ENCODE measurements at regions not wholly inside any gene's neighbourhood (a gene's known extent, or its start where the extent isn't known, plus 50 kb on each side); places are given as distances from the start of the nearest gene placed in this dataset.

DNA sequence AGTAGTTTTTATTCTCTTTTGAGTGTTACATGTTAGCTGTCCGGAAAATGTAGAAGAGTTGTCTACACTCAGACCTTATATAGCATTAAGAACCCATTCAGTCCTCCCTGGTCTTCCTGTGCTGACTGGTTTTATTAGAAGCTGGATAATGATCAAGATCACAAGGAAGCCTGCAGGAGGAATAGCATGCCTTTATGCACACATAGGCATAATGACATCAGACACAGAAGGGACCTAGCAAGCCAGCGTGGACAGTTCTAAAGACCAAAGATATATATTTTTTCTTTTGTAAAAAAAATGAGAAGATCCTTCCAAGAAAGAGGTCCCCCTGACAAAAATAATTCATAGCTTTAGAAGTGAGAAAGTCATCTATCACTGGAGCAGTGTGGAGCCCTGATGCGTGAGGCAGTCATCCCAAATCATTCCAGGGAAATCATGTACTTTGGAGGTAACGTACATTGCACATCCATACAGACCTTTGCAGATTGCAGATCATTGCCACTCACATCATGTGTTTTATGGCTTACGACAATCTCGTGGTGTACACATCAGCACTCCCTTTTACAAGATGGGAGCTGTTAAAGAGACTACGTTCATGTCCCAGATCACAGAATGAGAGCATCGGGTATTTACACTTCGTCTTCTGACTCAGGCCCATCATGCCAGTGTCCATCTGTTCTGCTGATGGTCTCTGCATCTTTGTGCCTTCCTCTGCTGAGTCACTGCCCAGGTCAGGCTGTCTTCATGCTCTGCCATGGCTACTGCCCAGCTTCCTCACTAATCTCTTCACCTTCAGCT, 334.0 kb downstream of the SOCS6 start:
- ATAC-seq: no peak
- ChIA-PET CTCF (no interaction called here), POLR2A (no interaction called here)
- Mint-ChIP-seq H3K4me1 (no peaks in the 10 kb centered on the region), H3K4me3 (no peak overlapping the region), H3K9me3 (peaks cover 89% of the 10 kb centered on the region), H3K27me3 (ENCODE audit: low read depth) (peaks cover 18% of the 10 kb centered on the region), H3K27ac (no peak overlapping the region), H3K36me3 (peaks cover 80% of the 10 kb centered on the region)
- DNase-seq (ENCODE audit: low spot score): no peak
- TF ChIP-seq GRHL2 (CRISPR knock-in tag; IDR thresholded peaks at IDR 0.05; ENCODE audit: insufficient replicate concordance, severe bottlenecking) (no peak), CBFB (CRISPR knock-in tag; IDR thresholded peaks at IDR 0.05; ENCODE audit: low read depth) (no peak), GTF2I (CRISPR knock-in tag; conservative IDR thresholded peaks at IDR 0.05) (no peak), GABPB1 (CRISPR knock-in tag; IDR thresholded peaks at IDR 0.05) (no peak), ZNF425 (CRISPR knock-in tag; conservative IDR thresholded peaks at IDR 0.05) (no peak), ZMAT4 (CRISPR knock-in tag; IDR thresholded peaks at IDR 0.05) (no peak), JAZF1 (CRISPR knock-in tag; IDR thresholded peaks at IDR 0.05) (no peak), JUN (CRISPR knock-in tag; IDR thresholded peaks at IDR 0.05) (no peak), E2F1 (CRISPR knock-in tag; IDR thresholded peaks at IDR 0.05) (no peak), ZNF263 (CRISPR knock-in tag; IDR thresholded peaks at IDR 0.05; ENCODE audit: low read depth) (no peak), ZNF416 (CRISPR knock-in tag; IDR thresholded peaks at IDR 0.05) (no peak), CTCF (IDR thresholded peaks at IDR 0.05) (no peak), ATF3 (CRISPR knock-in tag; conservative IDR thresholded peaks at IDR 0.05) (no peak), ZNF121 (CRISPR knock-in tag; IDR thresholded peaks at IDR 0.05) (no peak), ZNF138 (CRISPR knock-in tag; conservative IDR thresholded peaks at IDR 0.05) (no peak)
- TF ChIP-seq, protein P1, sequence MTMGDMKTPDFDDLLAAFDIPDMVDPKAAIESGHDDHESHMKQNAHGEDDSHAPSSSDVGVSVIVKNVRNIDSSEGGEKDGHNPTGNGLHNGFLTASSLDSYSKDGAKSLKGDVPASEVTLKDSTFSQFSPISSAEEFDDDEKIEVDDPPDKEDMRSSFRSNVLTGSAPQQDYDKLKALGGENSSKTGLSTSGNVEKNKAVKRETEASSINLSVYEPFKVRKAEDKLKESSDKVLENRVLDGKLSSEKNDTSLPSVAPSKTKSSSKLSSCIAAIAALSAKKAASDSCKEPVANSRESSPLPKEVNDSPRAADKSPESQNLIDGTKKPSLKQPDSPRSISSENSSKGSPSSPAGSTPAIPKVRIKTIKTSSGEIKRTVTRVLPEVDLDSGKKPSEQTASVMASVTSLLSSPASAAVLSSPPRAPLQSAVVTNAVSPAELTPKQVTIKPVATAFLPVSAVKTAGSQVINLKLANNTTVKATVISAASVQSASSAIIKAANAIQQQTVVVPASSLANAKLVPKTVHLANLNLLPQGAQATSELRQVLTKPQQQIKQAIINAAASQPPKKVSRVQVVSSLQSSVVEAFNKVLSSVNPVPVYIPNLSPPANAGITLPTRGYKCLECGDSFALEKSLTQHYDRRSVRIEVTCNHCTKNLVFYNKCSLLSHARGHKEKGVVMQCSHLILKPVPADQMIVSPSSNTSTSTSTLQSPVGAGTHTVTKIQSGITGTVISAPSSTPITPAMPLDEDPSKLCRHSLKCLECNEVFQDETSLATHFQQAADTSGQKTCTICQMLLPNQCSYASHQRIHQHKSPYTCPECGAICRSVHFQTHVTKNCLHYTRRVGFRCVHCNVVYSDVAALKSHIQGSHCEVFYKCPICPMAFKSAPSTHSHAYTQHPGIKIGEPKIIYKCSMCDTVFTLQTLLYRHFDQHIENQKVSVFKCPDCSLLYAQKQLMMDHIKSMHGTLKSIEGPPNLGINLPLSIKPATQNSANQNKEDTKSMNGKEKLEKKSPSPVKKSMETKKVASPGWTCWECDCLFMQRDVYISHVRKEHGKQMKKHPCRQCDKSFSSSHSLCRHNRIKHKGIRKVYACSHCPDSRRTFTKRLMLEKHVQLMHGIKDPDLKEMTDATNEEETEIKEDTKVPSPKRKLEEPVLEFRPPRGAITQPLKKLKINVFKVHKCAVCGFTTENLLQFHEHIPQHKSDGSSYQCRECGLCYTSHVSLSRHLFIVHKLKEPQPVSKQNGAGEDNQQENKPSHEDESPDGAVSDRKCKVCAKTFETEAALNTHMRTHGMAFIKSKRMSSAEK (CRISPR knock-in tag; IDR thresholded peaks at IDR 0.05; ENCODE audit: borderline replicate concordance): no peak
- TF ChIP-seq, protein P2, sequence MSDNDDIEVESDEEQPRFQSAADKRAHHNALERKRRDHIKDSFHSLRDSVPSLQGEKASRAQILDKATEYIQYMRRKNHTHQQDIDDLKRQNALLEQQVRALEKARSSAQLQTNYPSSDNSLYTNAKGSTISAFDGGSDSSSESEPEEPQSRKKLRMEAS (CRISPR knock-in tag; IDR thresholded peaks at IDR 0.05): no peak
- TF ChIP-seq, protein P3, sequence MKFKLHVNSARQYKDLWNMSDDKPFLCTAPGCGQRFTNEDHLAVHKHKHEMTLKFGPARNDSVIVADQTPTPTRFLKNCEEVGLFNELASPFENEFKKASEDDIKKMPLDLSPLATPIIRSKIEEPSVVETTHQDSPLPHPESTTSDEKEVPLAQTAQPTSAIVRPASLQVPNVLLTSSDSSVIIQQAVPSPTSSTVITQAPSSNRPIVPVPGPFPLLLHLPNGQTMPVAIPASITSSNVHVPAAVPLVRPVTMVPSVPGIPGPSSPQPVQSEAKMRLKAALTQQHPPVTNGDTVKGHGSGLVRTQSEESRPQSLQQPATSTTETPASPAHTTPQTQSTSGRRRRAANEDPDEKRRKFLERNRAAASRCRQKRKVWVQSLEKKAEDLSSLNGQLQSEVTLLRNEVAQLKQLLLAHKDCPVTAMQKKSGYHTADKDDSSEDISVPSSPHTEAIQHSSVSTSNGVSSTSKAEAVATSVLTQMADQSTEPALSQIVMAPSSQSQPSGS (CRISPR knock-in tag; IDR thresholded peaks at IDR 0.05; ENCODE audit: borderline replicate concordance, low read depth): no peak
